HepG2 (cell line): ENCODE measurements at regions not wholly inside any gene's neighbourhood (a gene's known extent, or its start where the extent isn't known, plus 50 kb on each side); places are given as distances from the start of the nearest gene placed in this dataset.

Experiments
- ATAC-seq: fragments of 200-7000 bp; cut with Tn5 transposase; 3 replicates; pipeline ENCODE4 v1.9.1; 2020; ENCODE audit warnings: mild to moderate bottlenecking, moderate library complexity
- BruUV-seq: library from RNA; stranded (reverse); fragments of 400-500 nt; replicated peaks from 2 replicates; lab custom pipeline; 2021; lab: Mats Ljungman, UMichigan
- CTCF ChIA-PET: fragments of 300-600 bp; formaldehyde crosslinking; extraction: SDS; loops from one replicate; lab custom pipeline; 2021; ENCODE audit warnings: low total read pairs, inconsistent platforms, low intra/inter-chr PET ratio; lab: Yijun Ruan, JAX
- POLR2A ChIA-PET: fragments of 350-600 bp; sonication (Branson Sonifier 250); formaldehyde crosslinking; loops from one replicate; lab custom pipeline; 2020; ENCODE audit warnings: antibody characterized with exemption, inconsistent platforms; lab: Yijun Ruan, JAX
- DNase-seq: peaks from one replicate; pipeline ENCODE4 v3.0.0-alpha.2; 2015; ENCODE audit warnings: low spot score
- FAIRE-seq: peaks from 3 replicates; lab custom pipeline; 2011; peaks lifted over from hg19 to GRCh38; lab: Jason Lieb, UNC
- H2AFZ ChIP-seq: one replicate; pipeline ENCODE4 v1.6.1; 2011; ENCODE audit warnings: low read length, inconsistent platforms
- H3K27ac ChIP-seq: fragments of 300-600 bp; 3 replicates; pipeline ENCODE4 v1.8.0; 2011; ENCODE audit warnings: mixed run types, mild to moderate bottlenecking, mixed read lengths, low read length, inconsistent platforms; ENCODE audit not compliant: insufficient read depth; ENCODE audit errors: extremely low read length
- H3K27me3 ChIP-seq, 2 experiments: fragments of 200-600 bp in 1 of 2; 2 replicates in 1 of 2; 3 replicates in 1 of 2; pipeline versions ENCODE4 v1.6.0 to v1.8.0; 2011; ENCODE audit warnings: low read length in 2 of 2, mild to moderate bottlenecking in 2 of 2, moderate library complexity in 2 of 2, inconsistent platforms in 1 of 2; ENCODE audit not compliant: insufficient read depth in 2 of 2, control insufficient read depth in 1 of 2
- H3K36me3 ChIP-seq, 2 experiments: fragments of 200-600 bp in 1 of 2; replicated peaks in 1 of 2; 2 replicates in 1 of 2; 3 replicates in 1 of 2; pipeline versions ENCODE4 v1.5.1 to v1.8.0; 2011; ENCODE audit warnings: low read length in 2 of 2, inconsistent platforms in 1 of 2; ENCODE audit not compliant: insufficient read depth in 2 of 2, control insufficient read depth in 1 of 2
- H3K4me1 ChIP-seq: 2 replicates; pipeline ENCODE4 v1.5.1; 2012; ENCODE audit warnings: low read length, inconsistent platforms; ENCODE audit not compliant: insufficient read depth
- H3K4me2 ChIP-seq: 2 replicates; pipeline ENCODE4 v1.6.0; 2011; ENCODE audit warnings: low read depth, low read length, inconsistent platforms
- H3K4me3 ChIP-seq, 3 experiments: fragments of 200-600 bp in 1 of 3; sonication (generic), shearing (Covaris generic) in 1 of 3; replicated peaks in 1 of 3; 2 replicates each; pipeline ENCODE4 v1.5.1; 2011 to 2016; ENCODE audit warnings: low read length in 3 of 3, inconsistent platforms in 2 of 3, low read depth in 2 of 3, mild to moderate bottlenecking in 2 of 3, control low read depth in 1 of 3, mixed read lengths in 1 of 3; ENCODE audit not compliant: insufficient read depth in 1 of 3
- H3K79me2 ChIP-seq: one replicate; pipeline ENCODE4 v1.6.1; 2011; ENCODE audit warnings: low read length, inconsistent platforms; ENCODE audit not compliant: insufficient read depth
- H3K9ac ChIP-seq: 2 replicates; pipeline ENCODE4 v1.6.0; 2011; ENCODE audit warnings: mild to moderate bottlenecking, low read depth, low read length, inconsistent platforms; ENCODE audit not compliant: insufficient read depth
- H3K9me3 ChIP-seq: 2 replicates; pipeline ENCODE4 v1.5.1; 2012; ENCODE audit warnings: mild to moderate bottlenecking, low read length
- H4K20me1 ChIP-seq: 2 replicates; pipeline ENCODE4 v1.6.0; 2011; ENCODE audit warnings: inconsistent platforms, mild to moderate bottlenecking, low read length, moderate library complexity; ENCODE audit not compliant: insufficient read depth
- CBX2 ChIP-seq, 2 experiments: fragments of 200-600 bp in 1 of 2; sonication (generic); formaldehyde crosslinking in 1 of 2; IDR thresholded peaks; 2 replicates each; pipeline versions ENCODE4 v1.7.0 to v1.8.1; 2018 to 2022; ENCODE audit warnings: low read depth in 2 of 2, low read length in 1 of 2, mild to moderate bottlenecking in 1 of 2, missing genetic modification reagents in 1 of 2
- CHD2 ChIP-seq: IDR thresholded peaks from 2 replicates; pipeline ENCODE4 v1.6.1; 2011; ENCODE audit warnings: low read depth, low read length, improper control_type of control experiment
- DRAP1 ChIP-seq: IDR thresholded peaks from 2 replicates; pipeline ENCODE4 v1.6.1; 2016; ENCODE audit warnings: missing genetic modification reagents, missing compliant biosample characterization
- KAT2B ChIP-seq: fragments of 150-350 bp; IDR thresholded peaks from 2 replicates; pipeline ENCODE4 v1.6.1; 2014; ENCODE audit warnings: low read depth, low read length, borderline replicate concordance
- KMT2A ChIP-seq: sonication (generic); formaldehyde crosslinking; IDR thresholded peaks from 2 replicates; pipeline ENCODE4 v1.4.0; 2020; ENCODE audit warnings: missing genetic modification reagents
- MYNN ChIP-seq: sonication (generic); formaldehyde crosslinking; IDR thresholded peaks from 2 replicates; pipeline ENCODE4 v1.4.0; 2020; ENCODE audit warnings: mild to moderate bottlenecking, low read depth, missing genetic modification reagents
- NFAT5 ChIP-seq: sonication (generic); formaldehyde crosslinking; IDR thresholded peaks from 2 replicates; pipeline ENCODE4 v1.4.0; 2020; ENCODE audit warnings: missing genetic modification reagents
- PHF8 ChIP-seq: sonication (generic); formaldehyde crosslinking; IDR thresholded peaks from 2 replicates; pipeline ENCODE4 v1.5.0; 2020; ENCODE audit warnings: missing genetic modification reagents
- POGK ChIP-seq: sonication (generic); formaldehyde crosslinking; conservative IDR thresholded peaks from 2 replicates; pipeline ENCODE4 v1.8.0; 2022; ENCODE audit warnings: mild to moderate bottlenecking, moderate library complexity, missing genetic modification reagents
- RFX5 ChIP-seq: IDR thresholded peaks from 2 replicates; pipeline ENCODE4 v1.6.1; 2011; ENCODE audit warnings: low read depth, low read length, improper control_type of control experiment
- SP2 ChIP-seq: sonication (generic); formaldehyde crosslinking; IDR thresholded peaks from 2 replicates; pipeline ENCODE4 v1.5.1; 2020; ENCODE audit warnings: mild to moderate bottlenecking, missing genetic modification reagents
- TBL1XR1 ChIP-seq: fragments of 150-350 bp; IDR thresholded peaks from 2 replicates; pipeline ENCODE4 v1.6.1; 2014; ENCODE audit warnings: borderline replicate concordance, low read length; ENCODE audit not compliant: partially characterized antibody
- ZFX ChIP-seq: sonication (generic); formaldehyde crosslinking; IDR thresholded peaks from 2 replicates; pipeline ENCODE4 v1.4.0; 2020; ENCODE audit warnings: mild to moderate bottlenecking, low read depth, missing genetic modification reagents, moderate library complexity
- ZNF326 ChIP-seq: sonication (generic); formaldehyde crosslinking; IDR thresholded peaks from 2 replicates; pipeline ENCODE4 v1.4.0; 2020; ENCODE audit warnings: missing genetic modification reagents, borderline replicate concordance
- ZNF530 ChIP-seq: sonication (generic); formaldehyde crosslinking; IDR thresholded peaks from 2 replicates; pipeline ENCODE4 v1.5.0; 2020; ENCODE audit warnings: low read depth, mild to moderate bottlenecking, missing genetic modification reagents
- ZNF781 ChIP-seq: sonication (generic); formaldehyde crosslinking; IDR thresholded peaks from 2 replicates; pipeline ENCODE4 v1.5.1; 2020; ENCODE audit warnings: borderline replicate concordance, mild to moderate bottlenecking, missing genetic modification reagents; ENCODE audit errors: not compliant biosample characterization
- WGBS: methylation state at CpG from one replicate; pipeline ENCODE4 v1.1.6; 2017; ENCODE audit warnings: low lambda C conversion rate; 5-methylcytosine and 5-hydroxymethylcytosine counted together
- in situ Hi-C: cut with HindIII; loops from 2 replicates; pipeline ENCODE4 v1.10.0; 2017; ENCODE audit warnings: low pct_unique_long_range_greater_than_20kb; ENCODE audit not compliant: extremely low pct_ligation_motif_present
- intact Hi-C: fragments of 100-400 bp; cut with micrococcal nuclease; formaldehyde crosslinking; loops from one replicate; pipeline ENCODE4 v1.10.0; 2022; ENCODE audit not compliant: unreplicated experiment

- no TSS peak for BruUV-seq
- Histone ChIP-seq H3K36me3 (no peaks in the 10 kb centered on the region), H3K4me2 (no peak overlapping the region), H3K9ac (no peak overlapping the region), H3K27ac (no peak overlapping the region), H3K4me3 (no peak overlapping the region), H3K9me3 (no peaks in the 10 kb centered on the region), H4K20me1 (no peaks in the 10 kb centered on the region), H3K27me3 (peaks cover 0 to 9% of the 10 kb centered on the region in 2 experiments; a peak in 2 of 5 replicates), H3K4me1 (no peaks in the 10 kb centered on the region), H2AFZ (no peak overlapping the region), H3K79me2 (no peaks in the 10 kb centered on the region)
- in situ Hi-C loops (no loop called here), intact Hi-C loops (no loop called here)
- DNase-seq (no peak), ATAC-seq (no peak), FAIRE-seq (no peak)
- TF ChIP-seq SP2 (CRISPR knock-in tag) (no peak), CHD2 (no peak), NFAT5 (no peak), TBL1XR1 (no peak), ZNF326 (no peak), MYNN (no peak), RFX5 (no peak), DRAP1 (CRISPR knock-in tag) (no peak), ZNF530 (CRISPR knock-in tag) (no peak), POGK (CRISPR knock-in tag) (no peak), CBX2 (IDR thresholded peaks at IDR 0.05; ENCODE audit: low read depth, low read length) (no peak), CBX2 (CRISPR knock-in tag; IDR thresholded peaks at IDR 0.05; ENCODE audit: low read depth) (no peak), ZNF781 (CRISPR knock-in tag) (no peak), PHF8 (CRISPR knock-in tag) (no peak), KAT2B (no peak), KMT2A (CRISPR knock-in tag) (no peak), ZFX (CRISPR knock-in tag) (no peak)
- 7% methylated on average over 6 of the region's 6 CpGs for WGBS
- CTCF ChIA-PET = no interaction called here
- POLR2A ChIA-PET = no interaction called here
These were observed 78.4 kb downstream of the BOD1 start for GRCh38 chr5:173538018-173538417.
